GM23248 (cell line): ENCODE measurements at regions not wholly inside any gene's neighbourhood (a gene's known extent, or its start where the extent isn't known, plus 50 kb on each side); places are given as distances from the start of the nearest gene placed in this dataset.

ENCODE experiments used
- DNase-seq: peaks from one replicate; pipeline ENCODE4 v3.0.0-alpha.2; 2015
- H2AFZ ChIP-seq: fragments of 200-600 bp; sonication (generic); 2 replicates; pipeline ENCODE4 v1.6.1; 2016; ENCODE audit warnings: antibody characterized with exemption
- H3F3A ChIP-seq: fragments of 200-600 bp; sonication (generic); 2 replicates; pipeline ENCODE4 v1.6.1; 2016; ENCODE audit warnings: mild to moderate bottlenecking, antibody characterized with exemption, mixed run types; ENCODE audit not compliant: insufficient read depth
- H3K27ac ChIP-seq: fragments of 200-600 bp; sonication (generic); 2 replicates; pipeline ENCODE4 v1.5.1; 2016; ENCODE audit warnings: mild to moderate bottlenecking
- H3K27me3 ChIP-seq: fragments of 200-600 bp; sonication (generic); replicated peaks from 2 replicates; pipeline ENCODE4 v1.6.1; 2016; ENCODE audit warnings: mild to moderate bottlenecking; ENCODE audit not compliant: insufficient read depth
- H3K36me3 ChIP-seq: fragments of 200-600 bp; sonication (generic); 2 replicates; pipeline ENCODE4 v1.6.1; 2016; ENCODE audit warnings: low read depth, mild to moderate bottlenecking
- H3K4me1 ChIP-seq: fragments of 200-600 bp; sonication (generic); 2 replicates; pipeline ENCODE4 v1.6.1; 2016; ENCODE audit warnings: mild to moderate bottlenecking; ENCODE audit not compliant: insufficient read depth
- H3K4me2 ChIP-seq: fragments of 200-600 bp; sonication (generic); one replicate; pipeline ENCODE4 v1.6.1; 2016; ENCODE audit warnings: mild to moderate bottlenecking; ENCODE audit not compliant: unreplicated experiment
- H3K4me3 ChIP-seq: fragments of 200-600 bp; sonication (generic); 2 replicates; pipeline ENCODE4 v1.5.1; 2016; ENCODE audit warnings: mild to moderate bottlenecking
- H3K79me2 ChIP-seq: fragments of 200-600 bp; sonication (generic); 2 replicates; pipeline ENCODE4 v1.6.1; 2016; ENCODE audit warnings: mild to moderate bottlenecking; ENCODE audit not compliant: insufficient read depth
- H3K9ac ChIP-seq: fragments of 200-600 bp; sonication (generic); 2 replicates; pipeline ENCODE4 v1.6.1; 2016; ENCODE audit warnings: mild to moderate bottlenecking
- H3K9me2 ChIP-seq: fragments of 200-600 bp; sonication (generic); 2 replicates; pipeline ENCODE4 v1.6.1; 2016; ENCODE audit warnings: mixed run types, mild to moderate bottlenecking, moderate library complexity; ENCODE audit not compliant: insufficient read depth
- H3K9me3 ChIP-seq: fragments of 200-600 bp; sonication (generic); one replicate; pipeline ENCODE4 v1.6.1; 2017; ENCODE audit warnings: low read depth
- H4K20me1 ChIP-seq: fragments of 200-600 bp; sonication (generic); 2 replicates; pipeline ENCODE4 v1.6.0; 2016; ENCODE audit not compliant: insufficient read depth
- EZH2 ChIP-seq: fragments of 200-600 bp; sonication (generic); IDR thresholded peaks from 2 replicates; pipeline ENCODE4 v1.6.1; 2018; ENCODE audit warnings: antibody characterized with exemption, mild to moderate bottlenecking; ENCODE audit not compliant: insufficient read depth, poor library complexity, severe bottlenecking
- EZH2phosphoT487 ChIP-seq: fragments of 200-600 bp; sonication (generic); IDR thresholded peaks from 2 replicates; pipeline ENCODE4 v1.6.1; 2018; ENCODE audit warnings: antibody characterized with exemption, moderate library complexity, mild to moderate bottlenecking, low read depth; ENCODE audit not compliant: insufficient read depth
- WGBS, 2 experiments: methylation state at CpG; one replicate each; pipeline ENCODE4 v1.1.6; 2015 to 2017; ENCODE audit warnings: low lambda C conversion rate in 2 of 2, low coverage in 1 of 2; ENCODE audit errors: missing lambda C conversion rate in 2 of 2; 5-methylcytosine and 5-hydroxymethylcytosine counted together
- in situ Hi-C: fragments of 300-500 bp; cut with MboI; formaldehyde crosslinking; loops from 2 replicates; pipeline ENCODE4 v1.15.0; 2020

DNA sequence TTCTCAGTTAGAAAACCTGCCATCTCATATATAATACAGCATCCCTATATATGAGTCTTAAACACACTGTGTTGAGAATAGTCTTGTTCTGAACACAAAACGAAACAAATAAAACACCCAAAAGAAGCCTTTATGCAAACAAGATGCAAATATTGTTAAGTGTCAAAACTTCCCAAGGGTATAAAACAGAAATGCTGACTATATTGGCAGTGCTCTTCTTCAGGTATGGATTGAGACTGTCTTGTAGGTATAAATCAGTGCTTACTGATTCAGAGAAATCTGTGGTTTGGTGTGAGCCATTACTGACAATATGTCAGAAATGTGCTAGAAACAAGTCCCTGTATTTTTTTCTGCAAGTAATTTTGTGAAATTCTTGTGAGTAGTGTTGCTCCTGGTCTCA is 82.8 kb upstream of the CTSO start:
- H4K20me1 ChIP-seq, result no peaks in the 10 kb centered on the region
- no peaks in the 10 kb centered on the region for H3K9me2 ChIP-seq
- no peaks in the 10 kb centered on the region for H3K79me2 ChIP-seq
- DNase-seq, result no peak
- no peaks in the 10 kb centered on the region for H3K27me3 ChIP-seq
- H3K36me3 ChIP-seq, result no peaks in the 10 kb centered on the region
- no peak overlapping the region for H3K4me2 ChIP-seq
- no peaks in the 10 kb centered on the region for H3K4me1 ChIP-seq
- no peak overlapping the region for H2AFZ ChIP-seq
- H3K9me3 ChIP-seq, result no peaks in the 10 kb centered on the region
- in situ Hi-C loops, result no loop called here
- 45 to 68% methylated on average over 1 of the region's 1 CpG for WGBS, 2 experiments
- H3K9ac ChIP-seq, result no peak overlapping the region
- no peak overlapping the region for H3K4me3 ChIP-seq
- no peaks in the 10 kb centered on the region for H3F3A ChIP-seq
- TF ChIP-seq EZH2, result no peak
- no peak for TF ChIP-seq EZH2phosphoT487
- no peak overlapping the region for H3K27ac ChIP-seq

GRCh38 chr4:156029691-156030090 is 76.0 kb upstream of the CTSO start:
- Histone ChIP-seq H2AFZ (no peak overlapping the region), H3K9me3 (no peaks in the 10 kb centered on the region), H4K20me1 (no peaks in the 10 kb centered on the region), H3K27ac (no peak overlapping the region), H3K4me2 (no peak overlapping the region), H3K4me1 (no peaks in the 10 kb centered on the region), H3K79me2 (no peaks in the 10 kb centered on the region), H3K9ac (no peak overlapping the region), H3F3A (no peaks in the 10 kb centered on the region), H3K27me3 (no peaks in the 10 kb centered on the region), H3K9me2 (no peaks in the 10 kb centered on the region), H3K36me3 (no peaks in the 10 kb centered on the region), H3K4me3 (no peak overlapping the region)
- no peak for DNase-seq
- in situ Hi-C loops, result no loop called here
- WGBS, 2 experiments, result 91 to 95% methylated on average over 1 of the region's 1 CpG
- TF ChIP-seq EZH2 (no peak), EZH2phosphoT487 (no peak)

DNA sequence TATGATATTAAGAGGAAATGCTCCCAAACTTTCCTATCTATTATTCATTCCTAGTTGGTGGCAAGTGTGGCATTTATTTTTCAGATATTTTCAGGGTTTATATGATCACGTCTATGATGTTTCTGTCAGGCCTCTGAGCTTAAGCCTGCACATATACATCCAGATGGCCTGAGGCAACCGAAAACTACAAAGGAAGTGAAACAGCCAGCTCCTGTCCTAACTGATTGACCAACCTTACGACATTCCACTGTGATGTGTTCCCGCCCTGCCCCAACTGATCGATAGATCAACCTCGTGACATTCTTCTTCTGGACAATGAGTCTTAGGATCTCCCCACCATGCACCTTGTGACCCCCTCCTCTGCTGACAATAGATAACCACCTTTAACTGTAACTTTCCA is 67.6 kb upstream of the CTSO start:
- DNase-seq, result no peak
- Histone ChIP-seq H3K4me2 (no peak overlapping the region), H3K9me2 (no peaks in the 10 kb centered on the region), H2AFZ (no peak overlapping the region), H3K9ac (no peak overlapping the region), H3K9me3 (no peaks in the 10 kb centered on the region), H3K79me2 (no peaks in the 10 kb centered on the region), H3K4me1 (no peaks in the 10 kb centered on the region), H3K27me3 (no peaks in the 10 kb centered on the region), H3K36me3 (no peaks in the 10 kb centered on the region), H4K20me1 (no peaks in the 10 kb centered on the region), H3K27ac (no peak overlapping the region), H3K4me3 (no peak overlapping the region), H3F3A (no peaks in the 10 kb centered on the region)
- 66 to 79% methylated on average over 6 of the region's 6 CpGs for WGBS, 2 experiments
- in situ Hi-C loops, result no loop called here
- TF ChIP-seq EZH2phosphoT487 (no peak), EZH2 (no peak)

GRCh38 chr4:156019246-156019645 is 65.6 kb upstream of the CTSO start:
- no peak for DNase-seq
- no peaks in the 10 kb centered on the region for H3K9me3 ChIP-seq
- H3K79me2 ChIP-seq, result no peaks in the 10 kb centered on the region
- H3K4me3 ChIP-seq, result no peak overlapping the region
- no peak overlapping the region for H3K27ac ChIP-seq
- H3K4me1 ChIP-seq, result no peaks in the 10 kb centered on the region
- no peaks in the 10 kb centered on the region for H3K36me3 ChIP-seq
- H4K20me1 ChIP-seq, result no peaks in the 10 kb centered on the region
- WGBS, 2 experiments, result 53 to 59% methylated on average over 2 of the region's 2 CpGs
- no peak overlapping the region for H3K4me2 ChIP-seq
- H2AFZ ChIP-seq, result no peak overlapping the region
- no peaks in the 10 kb centered on the region for H3F3A ChIP-seq
- H3K9ac ChIP-seq, result no peak overlapping the region
- TF ChIP-seq EZH2phosphoT487, result no peak
- TF ChIP-seq EZH2, result no peak
- H3K9me2 ChIP-seq, result no peaks in the 10 kb centered on the region
- H3K27me3 ChIP-seq, result no peaks in the 10 kb centered on the region
- in situ Hi-C loops, result no loop called here

DNA sequence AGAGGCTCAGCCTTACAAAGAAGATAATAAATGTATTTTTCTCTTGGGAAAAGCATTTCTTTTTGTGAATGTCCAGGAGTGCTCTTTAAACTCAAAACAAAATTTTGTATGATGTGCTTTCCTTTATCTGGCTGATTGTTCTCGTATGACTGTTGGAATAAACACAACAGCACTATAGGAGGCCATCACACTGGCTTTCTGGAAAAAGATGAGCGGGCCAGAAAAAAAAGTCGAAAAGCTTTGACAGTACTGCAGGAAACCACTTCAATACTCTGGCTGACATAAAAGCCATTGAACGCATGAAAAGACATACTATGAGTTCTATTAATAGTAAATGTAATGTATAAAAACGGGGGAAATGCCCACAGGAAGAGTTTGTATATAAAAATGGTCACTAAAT is 64.7 kb upstream of the CTSO start:
- Histone ChIP-seq H3K27me3 (no peaks in the 10 kb centered on the region), H2AFZ (no peak overlapping the region), H3K9me2 (no peaks in the 10 kb centered on the region), H3K27ac (no peak overlapping the region), H3K4me2 (no peak overlapping the region), H3K36me3 (no peaks in the 10 kb centered on the region), H3F3A (no peaks in the 10 kb centered on the region), H4K20me1 (no peaks in the 10 kb centered on the region), H3K9ac (no peak overlapping the region), H3K4me3 (no peak overlapping the region), H3K79me2 (no peaks in the 10 kb centered on the region), H3K9me3 (no peaks in the 10 kb centered on the region), H3K4me1 (no peaks in the 10 kb centered on the region)
- no peak for DNase-seq
- TF ChIP-seq EZH2phosphoT487 (no peak), EZH2 (no peak)
- in situ Hi-C loops, result no loop called here
- 30 to 38% methylated on average over 5 of the region's 5 CpGs for WGBS, 2 experiments
